ENCODE measurements at regions not wholly inside any gene's neighbourhood (a gene's known extent, or its start where the extent isn't known, plus 50 kb on each side); places are given as distances from the start of the nearest gene placed in this dataset.

GRCh38 chr6:45722876-45723275 lies 292.8 kb downstream of the CLIC5 start:
- no peak for TF ChIP-seq ZNF274 (IDR thresholded peaks at IDR 0.05; ENCODE audit: low read depth, low read length)
- no peak for TF ChIP-seq YY1 (IDR thresholded peaks at IDR 0.05; ENCODE audit: insufficient read depth, insufficient read length)
- no peak for TF ChIP-seq SUZ12 (IDR thresholded peaks at IDR 0.05; ENCODE audit: extremely low read depth, insufficient read depth, insufficient read length)

Measured in NT2/D1 (cell line).